Endothelial cell of umbilical vein (primary cell): ENCODE measurements at regions not wholly inside any gene's neighbourhood (a gene's known extent, or its start where the extent isn't known, plus 50 kb on each side); places are given as distances from the start of the nearest gene placed in this dataset.

Source experiments
- BruUV-seq: library from RNA; stranded (reverse); fragments of 400-500 nt; replicated peaks from 2 replicates; lab custom pipeline; 2021; lab: Mats Ljungman, UMichigan
- CTCF ChIA-PET: fragments of 300-600, 350-600 bp; sonication (Branson Sonifier 250); formaldehyde crosslinking; loops from one replicate; lab custom pipeline; 2021; ENCODE audit warnings: antibody characterized with exemption, inconsistent platforms; lab: Charles Lee
- POLR2A ChIA-PET: fragments of 300-600, 350-600 bp; sonication (Branson Sonifier 250); formaldehyde crosslinking; loops from one replicate; lab custom pipeline; 2021; ENCODE audit warnings: antibody characterized with exemption, inconsistent platforms; lab: Charles Lee
- DNase-seq: peaks from one replicate; pipeline ENCODE4 v3.0.0-alpha.2; 2011; ENCODE audit warnings: low read depth, low spot score
- FAIRE-seq: peaks from 2 replicates; lab custom pipeline; 2011; peaks lifted over from hg19 to GRCh38; lab: Jason Lieb, UNC
- H2AFZ ChIP-seq: 2 replicates; pipeline ENCODE4 v1.6.0; 2012; ENCODE audit warnings: low read depth, low read length, control low read depth, inconsistent platforms
- H3K27ac ChIP-seq: 2 replicates; pipeline ENCODE4 v1.5.1; 2011; ENCODE audit warnings: low read depth, mild to moderate bottlenecking, control low read depth, low read length, moderate library complexity; ENCODE audit not compliant: insufficient read depth
- H3K27me3 ChIP-seq, 2 experiments: 2 replicates each; pipeline versions ENCODE4 v1.6.0 to v1.6.1; 2011; ENCODE audit warnings: low read length in 2 of 2, mixed read lengths in 1 of 2; ENCODE audit not compliant: control insufficient read depth in 2 of 2, insufficient read depth in 2 of 2
- H3K36me3 ChIP-seq, 2 experiments: 2 replicates in 1 of 2; 3 replicates in 1 of 2; pipeline ENCODE4 v1.5.1; 2011; ENCODE audit warnings: low read length in 2 of 2, mild to moderate bottlenecking in 1 of 2, moderate library complexity in 1 of 2; ENCODE audit not compliant: control insufficient read depth in 2 of 2, insufficient read depth in 2 of 2; ENCODE audit errors: extremely low read depth in 1 of 2
- H3K4me1 ChIP-seq: 3 replicates; pipeline ENCODE4 v1.5.1; 2011; ENCODE audit warnings: mild to moderate bottlenecking, low read length; ENCODE audit not compliant: control insufficient read depth, insufficient read depth; ENCODE audit errors: extremely low read depth
- H3K4me2 ChIP-seq: 2 replicates; pipeline ENCODE4 v1.6.1; 2011; ENCODE audit warnings: low read length, control low read depth, mixed read lengths; ENCODE audit not compliant: insufficient read depth
- H3K4me3 ChIP-seq, 3 experiments: fragments of 200-600 bp in 1 of 3; sonication (generic), shearing (Covaris generic) in 1 of 3; replicated peaks in 1 of 3; 2 replicates each; pipeline ENCODE4 v1.5.1; 2011 to 2016; ENCODE audit warnings: control low read depth in 3 of 3, low read length in 3 of 3, mild to moderate bottlenecking in 2 of 3, inconsistent platforms in 1 of 3, low read depth in 1 of 3, moderate library complexity in 1 of 3; ENCODE audit not compliant: insufficient read depth in 1 of 3
- H3K79me2 ChIP-seq: 2 replicates; pipeline ENCODE4 v1.6.0; 2012; ENCODE audit warnings: low read length, inconsistent platforms; ENCODE audit not compliant: control insufficient read depth, insufficient read depth
- H3K9ac ChIP-seq: replicated peaks from 2 replicates; pipeline ENCODE3; 2011; ENCODE audit warnings: low read length, control low read depth; ENCODE audit not compliant: insufficient read depth; ENCODE audit errors: extremely low read depth
- H3K9me1 ChIP-seq: replicated peaks from 3 replicates; pipeline ENCODE4 v1.6.0; 2011; ENCODE audit warnings: mild to moderate bottlenecking, low read length; ENCODE audit not compliant: control insufficient read depth, insufficient read depth; ENCODE audit errors: extremely low read depth
- H3K9me3 ChIP-seq: replicated peaks from 2 replicates; pipeline ENCODE4 v1.5.1; 2012; ENCODE audit warnings: low read length, inconsistent platforms; ENCODE audit not compliant: control insufficient read depth, insufficient read depth
- H4K20me1 ChIP-seq: replicated peaks from 2 replicates; pipeline ENCODE3; 2011; ENCODE audit warnings: mild to moderate bottlenecking, low read length; ENCODE audit not compliant: control insufficient read depth, insufficient read depth; ENCODE audit errors: extremely low read depth
- CTCF ChIP-seq, 2 donors: IDR thresholded peaks; 1 replicate in 1 of 2; 2 replicates in 1 of 2; pipeline ENCODE4 v1.5.1; 2011; ENCODE audit warnings: low read length in 2 of 2, mild to moderate bottlenecking in 2 of 2, moderate library complexity in 2 of 2, control low read depth in 1 of 2, inconsistent platforms in 1 of 2, low read depth in 1 of 2; ENCODE audit not compliant: insufficient read depth in 1 of 2; ENCODE audit errors: extremely low read depth in 1 of 2
- EZH2 ChIP-seq: IDR thresholded peaks from 2 replicates; pipeline ENCODE4 v1.6.1; 2012; ENCODE audit warnings: borderline replicate concordance, low read depth, mild to moderate bottlenecking, moderate library complexity, low read length, inconsistent platforms; ENCODE audit not compliant: severe bottlenecking
- FOS ChIP-seq: IDR thresholded peaks from 2 replicates; pipeline ENCODE4 v1.6.1; 2011; ENCODE audit warnings: mild to moderate bottlenecking, low read length, moderate library complexity, borderline replicate concordance; ENCODE audit not compliant: insufficient read depth
- GATA2 ChIP-seq: IDR thresholded peaks from 2 replicates; pipeline ENCODE4 v1.7.0; 2011; ENCODE audit warnings: low read depth, mild to moderate bottlenecking, moderate library complexity, mixed read lengths, low read length; ENCODE audit not compliant: insufficient read length, insufficient read depth
- JUN ChIP-seq: IDR thresholded peaks from 2 replicates; pipeline ENCODE4 v1.6.1; 2011; ENCODE audit warnings: borderline replicate concordance, low read depth; ENCODE audit not compliant: insufficient read length, insufficient read depth
- MAX ChIP-seq: IDR thresholded peaks from 2 replicates; pipeline ENCODE4 v1.6.1; 2011; ENCODE audit not compliant: insufficient read depth, insufficient read length
- MYC ChIP-seq: IDR thresholded peaks from one replicate; pipeline ENCODE4 v1.6.1; 2011; ENCODE audit warnings: mild to moderate bottlenecking, low read depth, low read length
- POLR2A ChIP-seq: IDR thresholded peaks from 2 replicates; pipeline ENCODE4 v1.6.1; 2012; ENCODE audit warnings: low read depth, mild to moderate bottlenecking, control low read depth, low read length
- POLR2AphosphoS5 ChIP-seq: IDR thresholded peaks from 2 replicates; pipeline ENCODE4 v1.6.1; 2012; ENCODE audit warnings: low read depth, mild to moderate bottlenecking, control low read depth, low read length, moderate library complexity; ENCODE audit not compliant: insufficient read depth
- dilution Hi-C: fragments of 300-500 bp; cut with MboI; formaldehyde crosslinking; loops from one replicate; pipeline ENCODE4 v1.15.0; 2019; ENCODE audit warnings: low sequenced_read_pairs; ENCODE audit not compliant: extremely low pct_ligation_motif_present
- intact Hi-C: fragments of 100-400 bp; cut with micrococcal nuclease; formaldehyde crosslinking; loops from one replicate; pipeline ENCODE4 v1.10.0; 2022

DNA sequence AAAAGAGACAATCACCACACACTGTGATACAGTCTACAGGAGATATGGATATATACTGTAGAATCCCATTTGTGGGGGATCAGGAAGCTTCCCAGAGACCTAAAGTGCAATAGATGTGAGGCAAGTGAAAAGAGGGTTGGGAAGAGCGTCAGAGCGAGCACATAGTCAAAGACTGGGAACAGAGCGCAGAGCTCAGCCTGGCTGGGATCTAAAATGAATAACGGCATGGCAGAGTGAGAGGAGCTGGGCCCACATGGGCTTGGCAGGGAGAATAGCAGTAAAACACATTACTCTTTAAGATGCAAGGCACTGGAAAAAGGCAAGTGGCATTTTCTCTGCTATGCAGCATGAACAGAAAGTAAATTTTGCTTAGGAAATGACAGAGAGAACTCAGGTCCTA, 52.4 kb upstream of the BCL11A start:
- CTCF ChIA-PET, result no interaction called here
- no TSS peak for BruUV-seq
- dilution Hi-C loops, result no loop called here

More for the DNA sequence above, 52.4 kb upstream of the BCL11A start:
- Histone ChIP-seq H3K9me3 (no peaks in the 10 kb centered on the region), H3K9me1 (no peaks in the 10 kb centered on the region), H2AFZ (no peak overlapping the region), H3K4me1 (no peaks in the 10 kb centered on the region), H4K20me1 (no peaks in the 10 kb centered on the region), H3K36me3 (no peaks in the 10 kb centered on the region), H3K4me3 (no peak overlapping the region), H3K9ac (no peak overlapping the region), H3K27ac (no peak overlapping the region), H3K27me3 (peaks cover 0 to 3% of the 10 kb centered on the region in 2 experiments), H3K79me2 (no peaks in the 10 kb centered on the region), H3K4me2 (no peak overlapping the region)
- DNase-seq, result no peak
- no peak for FAIRE-seq
- intact Hi-C loops, result no loop called here
- no peak for TF ChIP-seq POLR2A
- no peak for TF ChIP-seq CTCF (IDR thresholded peaks at IDR 0.05; ENCODE audit: extremely low read depth in 1 of 2, insufficient read depth in 1 of 2, low read depth in 1 of 2, low read length in 2 of 2)
- TF ChIP-seq MAX, result no peak
- TF ChIP-seq MYC, result no peak
- TF ChIP-seq FOS, result no peak
- TF ChIP-seq JUN, result no peak
- no peak for TF ChIP-seq EZH2
- no peak for TF ChIP-seq GATA2
- TF ChIP-seq POLR2AphosphoS5, result no peak
- POLR2A ChIA-PET, result no interaction called here
